GM03348 (cell line): ENCODE measurements at regions not wholly inside any gene's neighbourhood (a gene's known extent, or its start where the extent isn't known, plus 50 kb on each side); places are given as distances from the start of the nearest gene placed in this dataset.

ENCODE experiments used
- DNase-seq: peaks from one replicate; pipeline ENCODE4 v3.0.0; 2012; ENCODE audit warnings: low spot score

DNA sequence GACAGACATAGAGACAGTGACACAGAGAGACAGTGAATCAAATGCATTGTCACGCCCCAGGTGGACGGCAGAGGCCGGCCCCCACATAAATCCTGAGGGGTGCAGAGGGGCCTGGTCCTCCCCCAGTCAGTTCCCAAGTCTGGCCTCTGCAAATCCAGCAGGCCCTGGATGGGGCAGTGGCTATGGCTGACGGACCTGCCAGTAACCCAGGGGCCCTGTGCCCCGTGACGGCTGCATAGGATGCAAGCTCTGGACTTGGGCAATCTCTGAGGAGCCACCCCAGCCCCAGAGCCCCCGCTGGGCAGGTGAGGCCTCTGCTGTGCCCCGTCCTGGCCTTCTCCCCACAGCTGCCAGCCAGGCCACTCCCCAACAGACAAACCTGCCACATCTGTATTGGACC lies 204.5 kb downstream of the BRD1 start:
- DNase-seq: no peak

GRCh38 chr22:49622241-49623105 lies 205.2 kb downstream of the BRD1 start:
- no peak for DNase-seq

- DNase-seq: no peak
These were observed 206.0 kb downstream of the BRD1 start for GRCh38 chr22:49621601-49622210.

DNA sequence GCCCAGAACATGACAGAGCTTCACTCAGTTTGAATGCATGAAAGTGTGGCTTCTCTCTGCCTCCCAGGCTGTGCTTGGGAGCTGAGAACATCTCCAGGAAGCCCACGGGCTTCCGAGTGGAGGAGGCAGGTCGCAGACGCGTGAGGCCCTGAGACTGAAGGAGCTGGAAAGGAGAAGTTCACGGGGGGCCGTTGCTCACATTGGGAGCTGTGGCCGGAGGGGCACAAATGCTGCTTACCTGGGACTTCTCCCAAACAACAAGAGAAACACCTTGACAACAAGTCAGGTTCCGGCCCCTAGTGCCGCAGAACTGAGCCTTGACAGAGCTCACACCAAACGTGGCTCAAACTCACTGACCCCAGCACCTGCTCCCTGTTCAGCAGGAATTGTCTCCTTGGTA lies 207.0 kb downstream of the BRD1 start:
- no peak for DNase-seq

DNA sequence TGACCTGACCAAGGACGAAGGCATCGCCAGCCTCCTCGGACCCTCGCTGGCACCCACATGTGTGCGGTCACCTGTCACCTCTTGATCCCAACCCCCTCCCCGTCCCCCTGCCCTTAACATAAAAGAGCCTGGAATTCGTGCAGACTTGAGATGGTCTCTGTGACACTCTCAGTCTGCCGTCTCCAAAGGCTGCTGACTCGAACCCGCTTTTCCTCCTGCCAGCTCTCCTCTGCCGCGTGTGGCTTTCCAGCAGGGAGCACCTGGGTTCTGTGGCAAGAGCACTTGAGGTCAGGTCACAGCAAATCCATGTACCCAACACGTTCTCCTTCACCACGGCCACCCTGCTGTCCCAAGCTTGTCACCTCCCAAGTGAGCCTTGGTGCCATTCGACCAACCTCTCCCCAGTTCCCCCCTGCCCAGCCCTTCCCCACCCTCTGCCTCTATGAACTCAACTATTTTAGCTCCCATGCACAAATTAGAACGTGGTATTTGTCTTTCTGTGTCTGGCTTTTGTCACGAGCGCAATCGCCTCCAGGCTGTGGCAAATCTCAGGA lies 207.6 kb downstream of the BRD1 start:
- no peak for DNase-seq

- DNase-seq: no peak
These were observed 208.4 kb downstream of the BRD1 start for GRCh38 chr22:49619301-49619700.

GRCh38 chr22:49618677-49618953 lies 209.1 kb downstream of the BRD1 start:
- DNase-seq: no peak

- DNase-seq: no peak
These were observed 209.6 kb downstream of the BRD1 start for GRCh38 chr22:49617866-49618676.

GRCh38 chr22:49617264-49617663 lies 210.4 kb downstream of the BRD1 start:
- DNase-seq: no peak

- no peak for DNase-seq
These were observed 211.1 kb downstream of the BRD1 start for GRCh38 chr22:49616356-49617231.

DNA sequence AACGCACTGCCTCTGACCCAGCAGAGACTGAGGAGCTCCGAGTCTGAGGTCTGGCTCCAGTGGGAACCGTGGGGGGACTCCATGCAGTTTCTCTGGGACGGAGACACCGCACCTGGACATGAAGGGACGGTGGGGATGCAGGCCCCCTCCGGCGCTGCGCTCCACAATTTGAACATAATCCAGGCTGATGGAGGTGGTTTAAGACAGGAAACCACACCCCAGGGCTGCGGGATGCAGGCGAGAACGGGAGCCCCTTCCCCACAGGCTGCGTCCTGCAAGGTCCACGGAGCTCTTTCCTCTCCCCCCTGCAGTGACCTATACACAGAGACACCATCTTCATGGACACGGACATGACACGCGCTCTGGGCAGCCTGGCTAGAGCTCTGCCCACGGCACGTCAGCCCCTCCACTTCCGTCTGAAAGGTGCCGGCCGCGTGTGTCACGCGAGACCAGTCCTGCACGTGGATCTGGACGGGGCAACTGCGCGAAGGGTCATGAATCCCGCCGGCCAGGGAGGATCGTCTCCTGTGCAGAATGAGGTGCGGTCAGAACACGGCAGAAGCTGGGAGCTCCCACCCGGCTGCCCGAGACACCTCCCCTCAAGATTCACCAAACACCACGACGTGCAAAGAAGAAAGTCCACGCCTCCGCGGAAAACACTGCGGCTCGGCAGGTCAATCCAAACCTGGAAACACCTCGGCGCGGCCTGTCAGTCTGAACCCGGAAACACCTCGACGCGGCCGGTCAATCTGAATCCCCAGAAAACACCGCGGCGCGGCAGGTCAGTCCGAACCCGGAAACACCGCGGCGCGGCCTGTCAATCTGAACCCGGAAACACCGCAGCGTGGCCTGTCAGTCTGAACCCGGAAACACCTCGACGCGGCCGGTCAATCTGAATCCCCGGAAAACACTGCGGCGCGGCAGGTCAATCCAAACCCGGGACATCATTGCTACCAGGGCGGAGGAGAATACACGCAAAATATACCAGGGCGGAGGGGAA lies 212.4 kb downstream of the BRD1 start:
- no peak for DNase-seq

DNA sequence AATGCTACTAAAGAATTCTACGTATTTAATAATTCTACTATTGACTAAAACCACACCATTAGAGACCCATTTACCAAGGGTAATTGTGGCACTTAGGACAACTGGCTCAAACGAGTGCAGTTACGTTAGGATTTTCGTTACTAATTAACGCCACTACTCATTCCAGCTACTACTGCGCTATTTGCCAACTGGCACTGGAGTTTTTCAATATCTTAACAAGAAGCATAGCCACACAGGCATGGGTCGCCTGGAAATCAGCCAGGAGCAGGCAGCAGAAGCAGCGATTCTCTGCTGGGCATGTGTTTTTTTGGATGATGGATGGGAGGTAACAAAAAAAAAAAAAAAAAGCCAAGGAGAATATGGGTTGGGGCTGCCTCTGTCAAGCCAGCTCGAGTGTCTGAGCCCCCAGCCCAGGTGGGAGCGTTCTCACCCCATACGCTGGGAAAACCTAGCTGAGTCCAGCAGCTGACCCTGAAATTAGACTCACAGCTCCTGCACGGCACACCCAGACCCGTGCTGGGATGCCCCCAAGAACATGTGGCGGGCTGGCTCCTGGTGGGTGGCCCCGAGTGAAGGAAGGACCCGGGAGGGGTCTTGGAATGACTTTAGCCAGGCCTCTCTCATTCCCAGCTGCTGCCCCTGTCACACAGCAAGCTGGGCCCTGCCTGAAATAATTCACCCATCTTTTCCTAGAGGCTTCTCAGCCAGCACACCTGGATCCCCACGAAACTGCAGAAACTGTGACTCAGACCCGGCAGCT lies 214.0 kb downstream of the BRD1 start:
- no peak for DNase-seq

DNA sequence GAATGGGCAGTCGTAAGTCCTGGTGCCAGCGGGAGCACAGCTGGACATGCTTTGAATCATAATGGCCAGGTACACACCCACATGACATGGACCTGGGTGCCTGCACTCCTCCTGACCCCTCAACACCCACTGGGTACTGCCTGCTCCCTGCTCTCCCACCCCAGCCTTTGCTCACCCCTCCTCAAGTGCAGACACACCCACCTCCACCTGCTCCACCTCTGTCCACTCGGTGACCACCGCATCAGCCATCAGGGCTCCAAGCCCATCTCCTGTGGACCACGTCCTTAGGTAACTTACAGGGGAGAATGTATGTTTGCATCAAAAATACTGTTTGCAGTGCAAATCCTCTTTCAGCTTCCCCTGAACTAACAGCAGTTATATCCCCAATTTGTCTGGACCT lies 214.6 kb downstream of the BRD1 start:
- no peak for DNase-seq

GRCh38 chr22:49609207-49609876 lies 218.3 kb downstream of the BRD1 start:
- no peak for DNase-seq

DNA sequence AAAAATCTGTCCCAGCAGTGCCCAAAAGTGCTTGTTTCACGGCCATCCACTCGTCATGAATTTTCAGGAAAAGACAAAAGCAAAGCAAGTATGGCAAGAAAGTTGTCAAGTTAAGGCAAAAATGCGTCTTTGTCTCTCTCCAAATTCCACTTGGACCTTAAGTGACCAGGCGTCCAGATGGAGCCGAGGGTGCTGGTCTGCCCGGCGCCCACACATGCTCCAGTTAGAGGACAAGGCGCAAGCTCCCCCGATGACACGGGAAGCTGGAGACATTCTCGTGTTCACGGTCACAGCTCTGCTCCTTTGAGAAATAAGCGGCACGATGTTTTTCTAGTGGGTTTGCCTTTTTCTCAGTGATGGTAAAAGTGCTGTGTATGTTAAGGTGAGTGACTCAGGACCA lies 219.0 kb downstream of the BRD1 start:
- no peak for DNase-seq

- DNase-seq: no peak
These were observed 219.4 kb downstream of the BRD1 start for GRCh38 chr22:49608228-49608627.

- no peak for DNase-seq
These were observed 219.9 kb downstream of the BRD1 start for GRCh38 chr22:49607821-49608220.

DNA sequence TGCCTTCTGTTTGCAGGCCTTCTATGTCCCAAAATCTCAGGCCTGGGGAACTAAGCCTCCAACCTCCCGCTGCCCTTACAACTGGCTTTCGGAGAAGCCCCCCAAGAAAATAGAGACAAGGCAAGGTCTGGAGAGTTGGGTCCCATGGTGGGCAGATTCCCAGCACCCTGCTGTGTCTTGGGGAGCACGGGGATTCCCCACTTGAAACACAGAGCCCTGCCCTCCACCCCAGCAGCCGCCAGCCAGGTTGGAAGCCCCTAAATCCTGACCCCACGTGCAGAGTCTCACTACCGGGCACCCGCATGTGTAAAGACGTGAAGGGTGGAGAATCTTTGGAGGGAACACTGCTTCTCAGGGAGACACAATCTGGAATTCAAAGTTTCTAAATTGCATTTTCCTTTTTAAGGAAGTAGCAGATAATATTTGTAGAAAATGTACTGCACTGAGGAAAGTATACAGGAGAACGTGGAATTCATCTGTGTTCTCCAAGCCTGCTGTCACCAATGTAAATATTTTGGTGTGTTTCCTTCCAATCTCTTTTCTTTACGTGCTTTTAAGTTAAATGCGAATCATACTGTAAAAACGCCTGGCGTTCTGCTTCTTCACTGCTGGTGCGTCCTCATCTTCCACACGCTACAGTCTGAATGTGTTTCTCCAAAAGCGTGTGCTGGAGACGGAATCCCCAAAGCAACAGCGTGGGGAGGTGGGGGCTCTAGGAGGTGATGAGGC lies 220.9 kb downstream of the BRD1 start:
- no peak for DNase-seq
